ENCODE measurements at regions not wholly inside any gene's neighbourhood (a gene's known extent, or its start where the extent isn't known, plus 50 kb on each side); places are given as distances from the start of the nearest gene placed in this dataset.

- TF ChIP-seq CTCF (IDR thresholded peaks at IDR 0.05 in 4 of 5, conservative IDR thresholded peaks at IDR 0.05 in 1 of 5) (no peak), POLR2A (IDR thresholded peaks at IDR 0.05) (no peak)
Measured at GRCh38 chr18:56327191-56327885, 311.1 kb downstream of the TXNL1 start.

Data from gastrocnemius medialis (tissue), 4 donors.